Panc1 (cell line): ENCODE measurements at regions not wholly inside any gene's neighbourhood (a gene's known extent, or its start where the extent isn't known, plus 50 kb on each side); places are given as distances from the start of the nearest gene placed in this dataset.

Experiments
- ATAC-seq: fragments of 200-7000 bp; cut with Tn5 transposase; 2 replicates; pipeline ENCODE4 v1.9.1; 2020; ENCODE audit warnings: mild to moderate bottlenecking, moderate library complexity
- BruUV-seq: library from RNA; stranded (reverse); fragments of 400-500 nt; replicated peaks from 2 replicates; lab custom pipeline; 2021; lab: Mats Ljungman, UMichigan
- CTCF ChIA-PET: fragments of 300-600 bp; sonication (Branson Sonifier 250); formaldehyde crosslinking; loops from one replicate; lab custom pipeline; 2022; ENCODE audit warnings: antibody characterized with exemption; lab: Charles Lee
- POLR2A ChIA-PET: fragments of 300-600 bp; sonication (Branson Sonifier 250); formaldehyde crosslinking; loops from one replicate; lab custom pipeline; 2022; ENCODE audit warnings: antibody characterized with exemption; lab: Charles Lee
- DNase-seq: peaks from one replicate; pipeline ENCODE4 v3.0.0-alpha.2; 2010; ENCODE audit warnings: low read depth, low spot score
- H3K27ac ChIP-seq: 2 replicates; pipeline ENCODE4 v1.5.1; 2011; ENCODE audit warnings: mild to moderate bottlenecking, low read length, inconsistent platforms
- H3K27me3 ChIP-seq: fragments of 200-500 bp; sonication (Bioruptor generic); 2 replicates; pipeline ENCODE4 v1.6.0; 2014; ENCODE audit warnings: low read length, inconsistent platforms; ENCODE audit not compliant: control insufficient read depth, insufficient read depth
- H3K36me3 ChIP-seq: fragments of 200-500 bp; sonication (Bioruptor generic); 2 replicates; pipeline ENCODE4 v1.5.1; 2014; ENCODE audit warnings: inconsistent platforms, mild to moderate bottlenecking, low read length, moderate library complexity; ENCODE audit not compliant: control insufficient read depth, insufficient read depth
- H3K4me1 ChIP-seq: 2 replicates; pipeline ENCODE4 v1.5.1; 2011; ENCODE audit warnings: inconsistent platforms, mild to moderate bottlenecking, low read length, moderate library complexity; ENCODE audit not compliant: control insufficient read depth, insufficient read depth
- H3K4me3 ChIP-seq, 2 experiments: 2 replicates each; pipeline ENCODE4 v1.5.1; 2011 to 2012; ENCODE audit warnings: low read depth in 2 of 2, low read length in 2 of 2, mild to moderate bottlenecking in 2 of 2, inconsistent platforms in 1 of 2, moderate library complexity in 1 of 2
- H3K9me3 ChIP-seq: fragments of 200-500 bp; sonication (Bioruptor generic); 2 replicates; pipeline ENCODE4 v1.5.1; 2014; ENCODE audit warnings: low read depth, mild to moderate bottlenecking, inconsistent platforms, low read length, moderate library complexity; ENCODE audit not compliant: control insufficient read depth, insufficient read depth
- CTCF ChIP-seq: fragments of 450-650 bp; IDR thresholded peaks from 2 replicates; pipeline ENCODE4 v1.5.1; 2017; ENCODE audit warnings: mild to moderate bottlenecking
- POLR2AphosphoS5 ChIP-seq: IDR thresholded peaks from 2 replicates; pipeline ENCODE4 v1.6.1; 2012; ENCODE audit warnings: mild to moderate bottlenecking, low read depth, low read length, moderate library complexity
- REST ChIP-seq, 2 experiments: IDR thresholded peaks; 2 replicates each; pipeline ENCODE4 v1.6.1; 2011 to 2012; ENCODE audit warnings: low read depth in 2 of 2, control low read depth in 1 of 2, low read length in 1 of 2, mild to moderate bottlenecking in 1 of 2, moderate library complexity in 1 of 2; ENCODE audit not compliant: insufficient read depth in 1 of 2
- SIN3A ChIP-seq: IDR thresholded peaks from 2 replicates; pipeline ENCODE4 v1.6.1; 2012; ENCODE audit warnings: low read depth, mild to moderate bottlenecking, low read length, moderate library complexity, borderline replicate concordance; ENCODE audit not compliant: insufficient read depth
- TCF7L2 ChIP-seq: IDR thresholded peaks from 2 replicates; pipeline ENCODE4 v1.6.1; 2011; ENCODE audit warnings: mild to moderate bottlenecking, low read depth, low read length, inconsistent platforms
- in situ Hi-C: cut with HindIII; loops from 2 replicates; pipeline ENCODE4 v1.10.0; 2016; ENCODE audit warnings: low sequenced_read_pairs, low pct_unique_long_range_greater_than_20kb
- intact Hi-C: fragments of 100-400 bp; cut with micrococcal nuclease; formaldehyde crosslinking; loops from one replicate; pipeline ENCODE4 v1.10.0; 2022; ENCODE audit not compliant: unreplicated experiment

GRCh38 chr9:2970864-2971263 lies 127.0 kb upstream of the PUM3 start:
- Histone ChIP-seq H3K4me1 (no peaks in the 10 kb centered on the region), H3K4me3 (no peak overlapping the region), H3K27me3 (no peaks in the 10 kb centered on the region), H3K27ac (no peak overlapping the region), H3K9me3 (no peaks in the 10 kb centered on the region), H3K36me3 (no peaks in the 10 kb centered on the region)
- intact Hi-C loops (no loop called here), in situ Hi-C loops (no loop called here)
- ChIA-PET CTCF (no interaction called here), POLR2A (no interaction called here)
- TF ChIP-seq CTCF: no peak
- TF ChIP-seq TCF7L2: no peak
- no peak for TF ChIP-seq SIN3A
- TF ChIP-seq POLR2AphosphoS5: no peak
- TF ChIP-seq REST (IDR thresholded peaks at IDR 0.05; ENCODE audit: insufficient read depth in 1 of 2, low read depth in 2 of 2, low read length in 1 of 2): no peak
- no TSS peak for BruUV-seq
- ATAC-seq: no peak
- no peak for DNase-seq

- no peaks in the 10 kb centered on the region for H3K27me3 ChIP-seq
- TF ChIP-seq POLR2AphosphoS5 (no peak), CTCF (no peak), TCF7L2 (no peak), SIN3A (no peak)
- POLR2A ChIA-PET: no interaction called here
- BruUV-seq: no TSS peak
- no peaks in the 10 kb centered on the region for H3K9me3 ChIP-seq
- DNase-seq: no peak
- CTCF ChIA-PET: no interaction called here
- in situ Hi-C loops: no loop called here
- H3K4me1 ChIP-seq: no peaks in the 10 kb centered on the region
- H3K36me3 ChIP-seq: no peaks in the 10 kb centered on the region
- intact Hi-C loops: no loop called here
- H3K4me3 ChIP-seq: no peak overlapping the region
- no peak overlapping the region for H3K27ac ChIP-seq
- ATAC-seq: no peak
These were observed 123.9 kb upstream of the PUM3 start for GRCh38 chr9:2967766-2968165.
